B cell (primary cell): ENCODE measurements at regions not wholly inside any gene's neighbourhood (a gene's known extent, or its start where the extent isn't known, plus 50 kb on each side); places are given as distances from the start of the nearest gene placed in this dataset.

Source experiments
- CTCF ChIP-seq: fragments of 200-600 bp; IDR thresholded peaks from one replicate; pipeline ENCODE4 v1.8.0; 2022; ENCODE audit warnings: antibody characterized with exemption, mild to moderate bottlenecking
- EZH2 ChIP-seq: IDR thresholded peaks from 2 replicates; pipeline ENCODE4 v1.6.1; 2012; ENCODE audit warnings: borderline replicate concordance, low read depth, mild to moderate bottlenecking, moderate library complexity, low read length; ENCODE audit not compliant: insufficient read depth, poor library complexity, severe bottlenecking

- TF ChIP-seq EZH2 (no peak), CTCF (no peak)
Observed at GRCh38 chr3:105278688-105279087, 88.0 kb upstream of the ALCAM start.
